ENCODE measurements at regions not wholly inside any gene's neighbourhood (a gene's known extent, or its start where the extent isn't known, plus 50 kb on each side); places are given as distances from the start of the nearest gene placed in this dataset.

DNA sequence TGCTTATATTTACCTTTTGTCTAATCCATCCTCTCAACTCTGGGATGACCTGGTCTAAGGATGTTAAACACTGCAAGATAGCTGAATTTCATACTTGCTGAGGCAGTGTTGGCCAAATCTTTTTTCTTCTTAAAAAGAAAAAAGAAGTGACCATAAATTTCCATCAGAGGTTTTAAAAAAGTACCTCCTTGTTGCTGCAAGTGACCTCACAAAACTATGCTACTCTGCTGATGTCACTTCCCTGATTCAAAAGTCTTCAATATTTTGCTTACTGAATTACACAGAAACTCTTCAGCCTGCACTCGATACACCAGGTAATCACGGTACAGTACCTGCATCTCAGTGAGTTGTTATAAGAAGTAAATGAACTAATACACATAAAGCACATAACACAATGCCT lies 107.2 kb upstream of the PRDM1 start:
- Histone ChIP-seq H3K36me3 (ENCODE audit: control insufficient read depth, insufficient read depth, low read length) (no peaks in the 10 kb centered on the region), H3K4me1 (ENCODE audit: control insufficient read depth, insufficient read depth, low read length) (peaks cover 10% of the 10 kb centered on the region), H3K9me3 (ENCODE audit: control insufficient read depth, insufficient read depth, low read length) (no peaks in the 10 kb centered on the region), H3K4me3 (ENCODE audit: low read length) (no peak overlapping the region), H3K27ac (ENCODE audit: low read length) (no peak overlapping the region), H3K27me3 (ENCODE audit: control insufficient read depth, insufficient read depth, low read length) (peaks cover 22% of the 10 kb centered on the region)
- Mint-ChIP-seq H3K9me3 (no peaks in the 10 kb centered on the region), H3K36me3 (peaks cover 11% of the 10 kb centered on the region), H3K4me3 (no peak overlapping the region), H3K4me1 (peaks cover 12% of the 10 kb centered on the region in 2 donors), H3K27ac (no peak overlapping the region), H3K27me3 (ENCODE audit: low read depth in 2 of 2) (peaks cover 50 to 83% of the 10 kb centered on the region in 2 donors)
- no peak for ATAC-seq
- WGBS (ENCODE audit: insufficient coverage): no CpG with 5 or more reads among the region's 2 CpGs
- no peak for DNase-seq
- intact Hi-C loops (cut with micrococcal nuclease): no loop called here
- TF ChIP-seq, protein P1, sequence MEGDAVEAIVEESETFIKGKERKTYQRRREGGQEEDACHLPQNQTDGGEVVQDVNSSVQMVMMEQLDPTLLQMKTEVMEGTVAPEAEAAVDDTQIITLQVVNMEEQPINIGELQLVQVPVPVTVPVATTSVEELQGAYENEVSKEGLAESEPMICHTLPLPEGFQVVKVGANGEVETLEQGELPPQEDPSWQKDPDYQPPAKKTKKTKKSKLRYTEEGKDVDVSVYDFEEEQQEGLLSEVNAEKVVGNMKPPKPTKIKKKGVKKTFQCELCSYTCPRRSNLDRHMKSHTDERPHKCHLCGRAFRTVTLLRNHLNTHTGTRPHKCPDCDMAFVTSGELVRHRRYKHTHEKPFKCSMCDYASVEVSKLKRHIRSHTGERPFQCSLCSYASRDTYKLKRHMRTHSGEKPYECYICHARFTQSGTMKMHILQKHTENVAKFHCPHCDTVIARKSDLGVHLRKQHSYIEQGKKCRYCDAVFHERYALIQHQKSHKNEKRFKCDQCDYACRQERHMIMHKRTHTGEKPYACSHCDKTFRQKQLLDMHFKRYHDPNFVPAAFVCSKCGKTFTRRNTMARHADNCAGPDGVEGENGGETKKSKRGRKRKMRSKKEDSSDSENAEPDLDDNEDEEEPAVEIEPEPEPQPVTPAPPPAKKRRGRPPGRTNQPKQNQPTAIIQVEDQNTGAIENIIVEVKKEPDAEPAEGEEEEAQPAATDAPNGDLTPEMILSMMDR (IDR thresholded peaks at IDR 0.05): no peak

DNA sequence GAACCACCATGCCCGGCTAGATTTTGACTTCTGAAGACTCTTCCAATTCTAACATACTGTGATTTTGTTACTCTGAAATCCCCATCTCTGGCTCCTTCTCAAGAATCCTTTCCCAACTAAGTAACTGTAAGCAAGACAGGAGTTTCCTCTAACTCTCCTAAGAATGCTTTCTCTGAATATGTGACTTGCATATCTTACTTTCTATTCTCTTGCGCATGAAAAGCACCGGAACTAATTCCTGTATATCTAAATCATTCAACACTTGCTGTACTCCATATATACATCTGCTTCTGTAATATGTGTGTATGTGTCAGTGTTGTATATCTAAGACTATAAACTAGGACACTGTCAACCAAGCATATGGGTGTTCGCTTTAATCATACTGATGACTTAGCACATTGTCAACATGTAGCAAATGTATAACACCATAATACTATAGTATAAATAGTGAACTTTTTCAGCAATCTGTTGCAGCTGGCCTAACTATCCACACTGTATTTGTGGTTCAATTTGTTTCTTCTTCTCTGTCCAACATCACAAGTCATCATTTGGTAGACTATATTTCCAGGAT lies 108.1 kb upstream of the PRDM1 start:
- no peak overlapping the region for H3K27ac ChIP-seq (ENCODE audit: low read length)
- DNase-seq (no peak), ATAC-seq (no peak)
- H3K4me3 Mint-ChIP-seq: no peak overlapping the region
- H3K4me1 ChIP-seq (ENCODE audit: control insufficient read depth, insufficient read depth, low read length): peaks cover 10% of the 10 kb centered on the region
- peaks cover 21% of the 10 kb centered on the region for H3K36me3 Mint-ChIP-seq
- H3K9me3 ChIP-seq (ENCODE audit: control insufficient read depth, insufficient read depth, low read length): peaks cover 1% of the 10 kb centered on the region
- intact Hi-C loops (cut with micrococcal nuclease): no loop called here
- peaks cover 22% of the 10 kb centered on the region for H3K27me3 ChIP-seq (ENCODE audit: control insufficient read depth, insufficient read depth, low read length)
- no peak overlapping the region for H3K4me3 ChIP-seq (ENCODE audit: low read length)
- H3K4me1 Mint-ChIP-seq: peaks cover 12% of the 10 kb centered on the region in 2 donors
- TF ChIP-seq, protein P1 (IDR thresholded peaks at IDR 0.05): no peak
- H3K27ac Mint-ChIP-seq: no peak overlapping the region
- no peaks in the 10 kb centered on the region for H3K36me3 ChIP-seq (ENCODE audit: control insufficient read depth, insufficient read depth, low read length)
- 100% methylated on average over 2 of the region's 4 CpGs for WGBS (ENCODE audit: insufficient coverage)
- peaks cover 54 to 83% of the 10 kb centered on the region in 2 donors for H3K27me3 Mint-ChIP-seq (ENCODE audit: low read depth in 2 of 2)
- H3K9me3 Mint-ChIP-seq: peaks cover 2 to 8% of the 10 kb centered on the region in 2 donors

DNA sequence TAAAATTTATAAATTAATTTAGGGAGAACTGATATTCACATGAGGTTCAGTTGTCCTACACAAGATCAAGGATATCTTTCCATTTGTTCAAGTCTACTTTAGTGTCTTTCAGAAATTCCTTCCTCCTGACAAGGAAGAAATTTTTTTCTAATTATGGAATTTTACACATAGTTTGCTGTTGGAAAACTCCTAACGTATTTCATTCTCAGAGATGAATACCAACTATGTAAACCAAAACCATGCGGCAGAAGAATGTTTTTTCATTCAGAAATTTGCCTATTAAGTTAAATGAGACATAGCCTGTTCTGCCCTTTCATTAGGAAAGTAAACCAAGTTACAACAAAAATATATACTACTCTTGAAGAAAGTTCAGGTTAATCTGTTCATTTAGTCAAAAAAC lies 111.2 kb upstream of the PRDM1 start:
- H3K36me3 Mint-ChIP-seq: peaks cover 26% of the 10 kb centered on the region
- peaks cover 5 to 14% of the 10 kb centered on the region in 2 donors for H3K9me3 Mint-ChIP-seq
- peaks cover 43 to 80% of the 10 kb centered on the region in 2 donors for H3K27me3 Mint-ChIP-seq (ENCODE audit: low read depth in 2 of 2)
- H3K27ac ChIP-seq (ENCODE audit: low read length): no peak overlapping the region
- intact Hi-C loops (cut with micrococcal nuclease): no loop called here
- no peak overlapping the region for H3K27ac Mint-ChIP-seq
- H3K4me1 Mint-ChIP-seq: no peaks in the 10 kb centered on the region
- H3K36me3 ChIP-seq (ENCODE audit: control insufficient read depth, insufficient read depth, low read length): no peaks in the 10 kb centered on the region
- H3K4me3 ChIP-seq (ENCODE audit: low read length): no peak overlapping the region
- peaks cover 5% of the 10 kb centered on the region for H3K27me3 ChIP-seq (ENCODE audit: control insufficient read depth, insufficient read depth, low read length)
- TF ChIP-seq, protein P1 (IDR thresholded peaks at IDR 0.05): no peak
- no peaks in the 10 kb centered on the region for H3K4me1 ChIP-seq (ENCODE audit: control insufficient read depth, insufficient read depth, low read length)
- peaks cover 9% of the 10 kb centered on the region for H3K9me3 ChIP-seq (ENCODE audit: control insufficient read depth, insufficient read depth, low read length)
- WGBS (ENCODE audit: insufficient coverage): 100% methylated on average over 2 of the region's 2 CpGs
- no peak for ATAC-seq
- H3K4me3 Mint-ChIP-seq: no peak overlapping the region
- DNase-seq: no peak

DNA sequence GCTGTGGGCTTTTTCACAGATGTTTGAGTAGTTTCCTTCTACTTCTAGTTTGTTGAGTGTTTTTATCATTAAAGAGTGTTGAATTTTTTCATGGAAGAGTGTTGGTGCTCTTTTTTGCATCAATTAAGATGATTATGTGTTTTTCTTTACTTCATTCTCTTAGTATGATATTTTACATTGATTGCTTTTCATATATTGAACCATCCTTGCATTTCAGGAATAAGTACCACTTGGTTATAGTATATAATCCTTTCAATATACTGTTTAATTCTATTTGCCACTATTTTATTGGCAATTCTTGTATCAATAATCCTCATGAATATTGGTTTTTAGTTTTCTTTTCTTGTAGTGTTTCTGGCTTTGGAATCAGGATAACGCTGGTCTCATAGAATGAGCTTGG lies 113.7 kb upstream of the PRDM1 start:
- H3K36me3 Mint-ChIP-seq: peaks cover 29% of the 10 kb centered on the region
- peaks cover 9% of the 10 kb centered on the region for H3K9me3 ChIP-seq (ENCODE audit: control insufficient read depth, insufficient read depth, low read length)
- TF ChIP-seq, protein P1 (IDR thresholded peaks at IDR 0.05): no peak
- intact Hi-C loops (cut with micrococcal nuclease): no loop called here
- DNase-seq: no peak
- H3K27me3 ChIP-seq (ENCODE audit: control insufficient read depth, insufficient read depth, low read length): peaks cover 5% of the 10 kb centered on the region
- peaks cover 5 to 14% of the 10 kb centered on the region in 2 donors for H3K9me3 Mint-ChIP-seq
- H3K36me3 ChIP-seq (ENCODE audit: control insufficient read depth, insufficient read depth, low read length): no peaks in the 10 kb centered on the region
- no peaks in the 10 kb centered on the region for H3K4me1 ChIP-seq (ENCODE audit: control insufficient read depth, insufficient read depth, low read length)
- no peak overlapping the region for H3K4me3 ChIP-seq (ENCODE audit: low read length)
- H3K27ac ChIP-seq (ENCODE audit: low read length): no peak overlapping the region
- no peak overlapping the region for H3K27ac Mint-ChIP-seq
- 96% methylated on average over 1 of the region's 1 CpG for WGBS (ENCODE audit: insufficient coverage)
- peaks cover 34 to 67% of the 10 kb centered on the region in 2 donors for H3K27me3 Mint-ChIP-seq (ENCODE audit: low read depth in 2 of 2)
- H3K4me1 Mint-ChIP-seq: no peaks in the 10 kb centered on the region
- no peak overlapping the region for H3K4me3 Mint-ChIP-seq
- ATAC-seq: no peak

Measured in natural killer cell (primary cell).